Breast epithelium (tissue), 4 donors: ENCODE measurements at regions not wholly inside any gene's neighbourhood (a gene's known extent, or its start where the extent isn't known, plus 50 kb on each side); places are given as distances from the start of the nearest gene placed in this dataset.

ENCODE experiments used
- DNase-seq, 2 donors: peaks; one replicate each; pipeline ENCODE4 v3.0.0-alpha.2; 2019; ENCODE audit warnings: low spot score in 2 of 2
- H3K27ac ChIP-seq, 2 donors: fragments of 200-600 bp; sonication (generic) in 1 of 2; one replicate each; pipeline ENCODE4 v1.5.1; 2016 to 2019; ENCODE audit warnings: mild to moderate bottlenecking in 1 of 2
- H3K27me3 ChIP-seq, 2 donors: fragments of 200-600 bp; sonication (generic) in 1 of 2; one replicate each; pipeline versions ENCODE4 v1.5.1 to v1.6.0; 2017 to 2019; ENCODE audit warnings: control low read depth in 1 of 2, mild to moderate bottlenecking in 1 of 2
- H3K36me3 ChIP-seq: fragments of 200-600 bp; one replicate; pipeline ENCODE4 v1.5.1; 2019
- H3K4me1 ChIP-seq, 2 donors: fragments of 200-600 bp; sonication (generic); one replicate each; pipeline ENCODE4 v1.5.1; 2016 to 2019; ENCODE audit warnings: control low read depth in 1 of 2
- H3K4me3 ChIP-seq, 3 donors: fragments of 200-600 bp; sonication (generic); 1 replicate in 2 of 3; 2 replicates in 1 of 3; pipeline ENCODE4 v1.5.1; 2016 to 2019; ENCODE audit warnings: mild to moderate bottlenecking in 3 of 3, moderate library complexity in 2 of 3
- H3K9me3 ChIP-seq, 2 donors: fragments of 200-600 bp; sonication (generic) in 1 of 2; one replicate each; pipeline ENCODE4 v1.5.1; 2016 to 2019; ENCODE audit warnings: control low read depth in 1 of 2
- POLR2A ChIP-seq: fragments of 450-650 bp; IDR thresholded peaks from one replicate; pipeline ENCODE4 v1.6.1; 2016; ENCODE audit warnings: antibody characterized with exemption, mild to moderate bottlenecking, moderate library complexity
- POLR2AphosphoS5 ChIP-seq, 3 donors: sonication (generic); formaldehyde crosslinking; IDR thresholded peaks; one replicate each; pipeline ENCODE4 v1.6.1; 2017; ENCODE audit warnings: antibody characterized with exemption in 3 of 3
- intact Hi-C: fragments of 100-400 bp; cut with DNase I; formaldehyde crosslinking; loops from one replicate; pipeline ENCODE4 v1.15.1; 2023; ENCODE audit warnings: low total_unique reads
- TF ChIP-seq, protein P1 (sequence below), 3 donors: fragments of 450-650 bp; IDR thresholded peaks; one replicate each; pipeline ENCODE4 v1.5.1; 2016 to 2017; ENCODE audit warnings: antibody characterized with exemption in 3 of 3, mild to moderate bottlenecking in 3 of 3, moderate library complexity in 3 of 3

GRCh38 chr2:239523147-239523953 is 122.5 kb upstream of the HDAC4 start:
- intact Hi-C loops = no loop called here
- no peaks in the 10 kb centered on the region for H3K27me3 ChIP-seq
- H3K4me1 ChIP-seq = no peaks in the 10 kb centered on the region
- no peak overlapping the region for H3K27ac ChIP-seq
- no peak for DNase-seq
- no peaks in the 10 kb centered on the region for H3K36me3 ChIP-seq
- no peak for TF ChIP-seq POLR2A
- TF ChIP-seq, protein P1, sequence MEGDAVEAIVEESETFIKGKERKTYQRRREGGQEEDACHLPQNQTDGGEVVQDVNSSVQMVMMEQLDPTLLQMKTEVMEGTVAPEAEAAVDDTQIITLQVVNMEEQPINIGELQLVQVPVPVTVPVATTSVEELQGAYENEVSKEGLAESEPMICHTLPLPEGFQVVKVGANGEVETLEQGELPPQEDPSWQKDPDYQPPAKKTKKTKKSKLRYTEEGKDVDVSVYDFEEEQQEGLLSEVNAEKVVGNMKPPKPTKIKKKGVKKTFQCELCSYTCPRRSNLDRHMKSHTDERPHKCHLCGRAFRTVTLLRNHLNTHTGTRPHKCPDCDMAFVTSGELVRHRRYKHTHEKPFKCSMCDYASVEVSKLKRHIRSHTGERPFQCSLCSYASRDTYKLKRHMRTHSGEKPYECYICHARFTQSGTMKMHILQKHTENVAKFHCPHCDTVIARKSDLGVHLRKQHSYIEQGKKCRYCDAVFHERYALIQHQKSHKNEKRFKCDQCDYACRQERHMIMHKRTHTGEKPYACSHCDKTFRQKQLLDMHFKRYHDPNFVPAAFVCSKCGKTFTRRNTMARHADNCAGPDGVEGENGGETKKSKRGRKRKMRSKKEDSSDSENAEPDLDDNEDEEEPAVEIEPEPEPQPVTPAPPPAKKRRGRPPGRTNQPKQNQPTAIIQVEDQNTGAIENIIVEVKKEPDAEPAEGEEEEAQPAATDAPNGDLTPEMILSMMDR (IDR thresholded peaks at IDR 0.05) = no peak
- TF ChIP-seq POLR2AphosphoS5 (IDR thresholded peaks at IDR 0.05) = no peak
- no peaks in the 10 kb centered on the region for H3K9me3 ChIP-seq
- no peak overlapping the region for H3K4me3 ChIP-seq

DNA sequence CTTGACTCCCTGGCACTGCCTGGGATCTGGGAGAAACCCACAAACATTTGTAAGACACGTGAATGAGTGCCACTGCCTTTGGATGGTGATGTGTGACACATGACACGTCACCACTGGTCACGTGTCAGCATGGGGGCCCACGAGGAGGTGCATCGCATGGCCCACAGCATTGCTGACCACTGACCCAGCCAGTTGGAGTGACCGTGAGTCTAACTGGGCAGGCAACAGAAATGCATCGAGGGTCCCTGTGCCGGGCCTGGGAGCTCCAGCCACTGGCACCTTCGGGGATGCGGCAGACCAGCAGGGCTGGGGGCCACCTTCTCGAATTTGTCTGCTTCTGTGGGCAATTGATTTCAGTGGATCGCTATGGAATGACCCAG is 121.9 kb upstream of the HDAC4 start:
- no peak for DNase-seq
- no peaks in the 10 kb centered on the region for H3K36me3 ChIP-seq
- no peaks in the 10 kb centered on the region for H3K9me3 ChIP-seq
- intact Hi-C loops = no loop called here
- no peak overlapping the region for H3K27ac ChIP-seq
- no peaks in the 10 kb centered on the region for H3K4me1 ChIP-seq
- no peaks in the 10 kb centered on the region for H3K27me3 ChIP-seq
- no peak overlapping the region for H3K4me3 ChIP-seq
- TF ChIP-seq POLR2A (no peak), POLR2AphosphoS5 (IDR thresholded peaks at IDR 0.05) (no peak)
- TF ChIP-seq, protein P1 (IDR thresholded peaks at IDR 0.05) = no peak

- no peaks in the 10 kb centered on the region for H3K9me3 ChIP-seq
- no peak for DNase-seq
- TF ChIP-seq, protein P1 (IDR thresholded peaks at IDR 0.05) = no peak
- no peak for TF ChIP-seq POLR2A
- H3K36me3 ChIP-seq = no peaks in the 10 kb centered on the region
- H3K27ac ChIP-seq = no peak overlapping the region
- H3K4me1 ChIP-seq = no peaks in the 10 kb centered on the region
- no peak overlapping the region for H3K4me3 ChIP-seq
- no peaks in the 10 kb centered on the region for H3K27me3 ChIP-seq
- intact Hi-C loops = no loop called here
Observed at GRCh38 chr2:239522002-239522739, 121.4 kb upstream of the HDAC4 start.

DNA sequence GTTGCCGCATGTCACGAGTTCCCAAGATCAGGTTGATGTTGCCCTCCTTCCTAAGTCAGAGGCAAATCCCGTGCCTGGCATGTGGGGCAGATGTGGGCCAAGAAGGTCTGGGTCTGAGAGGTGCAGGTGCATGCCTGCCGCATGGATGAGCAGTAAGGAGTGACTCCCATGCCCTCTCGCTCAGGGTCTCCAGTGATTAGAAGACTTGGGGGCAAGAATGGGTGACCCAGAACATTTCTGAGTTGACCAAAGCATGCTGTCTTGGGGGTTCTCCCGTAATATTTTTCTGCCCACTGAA is 120.6 kb upstream of the HDAC4 start:
- intact Hi-C loops = no loop called here
- H3K4me1 ChIP-seq = no peaks in the 10 kb centered on the region
- no peak for TF ChIP-seq POLR2A
- TF ChIP-seq, protein P1 (IDR thresholded peaks at IDR 0.05) = no peak

GRCh38 chr2:239520811-239521517 is 120.1 kb upstream of the HDAC4 start:
- no peak for DNase-seq

More for the DNA sequence above, 120.6 kb upstream of the HDAC4 start:
- no peak overlapping the region for H3K27ac ChIP-seq
- no peak overlapping the region for H3K4me3 ChIP-seq
- H3K9me3 ChIP-seq = no peaks in the 10 kb centered on the region
- H3K36me3 ChIP-seq = no peaks in the 10 kb centered on the region
- no peak for DNase-seq
- H3K27me3 ChIP-seq = peaks cover 0 to 3% of the 10 kb centered on the region in 2 donors

More at GRCh38 chr2:239520811-239521517, 120.1 kb upstream of the HDAC4 start:
- no peak for TF ChIP-seq POLR2A
- TF ChIP-seq, protein P1 (IDR thresholded peaks at IDR 0.05) = no peak
- no peak for TF ChIP-seq POLR2AphosphoS5 (IDR thresholded peaks at IDR 0.05)
- no peaks in the 10 kb centered on the region for H3K9me3 ChIP-seq
- no peaks in the 10 kb centered on the region for H3K36me3 ChIP-seq
- intact Hi-C loops = no loop called here
- peaks cover 0 to 3% of the 10 kb centered on the region in 2 donors for H3K27me3 ChIP-seq
- no peak overlapping the region for H3K4me3 ChIP-seq
- H3K27ac ChIP-seq = no peak overlapping the region
- H3K4me1 ChIP-seq = no peaks in the 10 kb centered on the region
